ENCODE measurements at regions not wholly inside any gene's neighbourhood (a gene's known extent, or its start where the extent isn't known, plus 50 kb on each side); places are given as distances from the start of the nearest gene placed in this dataset.

GRCh38 chr6:88232753-88233152 is 66.6 kb upstream of the CNR1 start:
- DNase-seq: no peak

- DNase-seq: no peak
These were observed 57.2 kb upstream of the CNR1 start for GRCh38 chr6:88223298-88223697.

GRCh38 chr6:88220493-88220892 is 54.3 kb upstream of the CNR1 start:
- peak in 1 of 5 experiments; percentile 3 for DNase-seq

GRCh38 chr6:88216182-88216581 is 50.0 kb upstream of the CNR1 start:
- DNase-seq: no peak

Measured in T-helper 2 cell (primary cell).